NB4 (cell line): ENCODE measurements at regions not wholly inside any gene's neighbourhood (a gene's known extent, or its start where the extent isn't known, plus 50 kb on each side); places are given as distances from the start of the nearest gene placed in this dataset.

ENCODE experiments used
- MYC ChIP-seq: IDR thresholded peaks from 2 replicates; pipeline ENCODE4 v1.6.1; 2011; ENCODE audit warnings: low read depth, low read length
- POLR2A ChIP-seq: IDR thresholded peaks from 2 replicates; pipeline ENCODE4 v1.6.1; 2011; ENCODE audit warnings: mild to moderate bottlenecking; ENCODE audit not compliant: insufficient read length; ENCODE audit errors: extremely low read depth
- TF ChIP-seq, protein P1 (sequence below): IDR thresholded peaks from one replicate; pipeline ENCODE4 v1.5.1; 2012; ENCODE audit warnings: low read depth, low read length
- TF ChIP-seq, protein P2 (sequence below): IDR thresholded peaks from 2 replicates; pipeline ENCODE4 v1.6.1; 2011; ENCODE audit warnings: low read depth, low read length

- TF ChIP-seq, protein P1, sequence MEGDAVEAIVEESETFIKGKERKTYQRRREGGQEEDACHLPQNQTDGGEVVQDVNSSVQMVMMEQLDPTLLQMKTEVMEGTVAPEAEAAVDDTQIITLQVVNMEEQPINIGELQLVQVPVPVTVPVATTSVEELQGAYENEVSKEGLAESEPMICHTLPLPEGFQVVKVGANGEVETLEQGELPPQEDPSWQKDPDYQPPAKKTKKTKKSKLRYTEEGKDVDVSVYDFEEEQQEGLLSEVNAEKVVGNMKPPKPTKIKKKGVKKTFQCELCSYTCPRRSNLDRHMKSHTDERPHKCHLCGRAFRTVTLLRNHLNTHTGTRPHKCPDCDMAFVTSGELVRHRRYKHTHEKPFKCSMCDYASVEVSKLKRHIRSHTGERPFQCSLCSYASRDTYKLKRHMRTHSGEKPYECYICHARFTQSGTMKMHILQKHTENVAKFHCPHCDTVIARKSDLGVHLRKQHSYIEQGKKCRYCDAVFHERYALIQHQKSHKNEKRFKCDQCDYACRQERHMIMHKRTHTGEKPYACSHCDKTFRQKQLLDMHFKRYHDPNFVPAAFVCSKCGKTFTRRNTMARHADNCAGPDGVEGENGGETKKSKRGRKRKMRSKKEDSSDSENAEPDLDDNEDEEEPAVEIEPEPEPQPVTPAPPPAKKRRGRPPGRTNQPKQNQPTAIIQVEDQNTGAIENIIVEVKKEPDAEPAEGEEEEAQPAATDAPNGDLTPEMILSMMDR: no peak
- TF ChIP-seq, protein P2, sequence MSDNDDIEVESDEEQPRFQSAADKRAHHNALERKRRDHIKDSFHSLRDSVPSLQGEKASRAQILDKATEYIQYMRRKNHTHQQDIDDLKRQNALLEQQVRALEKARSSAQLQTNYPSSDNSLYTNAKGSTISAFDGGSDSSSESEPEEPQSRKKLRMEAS: no peak
- TF ChIP-seq POLR2A (no peak), MYC (no peak)
Measured at GRCh38 chr20:60372822-60373221, 414.6 kb downstream of the CDH26 start.
